Activated CD8-positive, alpha-beta T cell treated with anti-CD3 and anti-CD28 coated beads for 36 hours (primary cell): ENCODE measurements at regions not wholly inside any gene's neighbourhood (a gene's known extent, or its start where the extent isn't known, plus 50 kb on each side); places are given as distances from the start of the nearest gene placed in this dataset.

Experiments
- ATAC-seq: fragments of 200-7000 bp; cut with Tn5 transposase; one replicate; pipeline ENCODE4 v1.10.0; 2021; ENCODE audit warnings: mild to moderate bottlenecking, moderate library complexity
- CTCF ChIA-PET: fragments of 350-600 bp; sonication (Branson Sonifier 250); formaldehyde crosslinking; loops from one replicate; lab custom pipeline; 2021; ENCODE audit warnings: antibody characterized with exemption; lab: Charles Lee
- POLR2A ChIA-PET: fragments of 350-600 bp; sonication (Branson Sonifier 250); formaldehyde crosslinking; loops from one replicate; lab custom pipeline; 2021; ENCODE audit warnings: antibody characterized with exemption; lab: Charles Lee
- DNase-seq: peaks from one replicate; pipeline ENCODE4 v3.0.0-alpha.2; 2020
- H3K27ac Mint-ChIP-seq: one replicate; pipeline ENCODE4 v1.8.0; 2021; ENCODE audit warnings: mild to moderate bottlenecking, mixed read lengths
- H3K27me3 Mint-ChIP-seq: one replicate; pipeline ENCODE4 v1.8.0; 2021; ENCODE audit warnings: mixed read lengths
- H3K36me3 Mint-ChIP-seq: one replicate; pipeline ENCODE4 v1.8.0; 2021; ENCODE audit warnings: low read depth, mixed read lengths
- H3K4me1 Mint-ChIP-seq: one replicate; pipeline ENCODE4 v1.8.0; 2021; ENCODE audit warnings: low read depth, mixed read lengths
- H3K4me3 Mint-ChIP-seq: one replicate; pipeline ENCODE4 v1.8.0; 2021; ENCODE audit warnings: mild to moderate bottlenecking, moderate library complexity, mixed read lengths
- H3K9me3 Mint-ChIP-seq: one replicate; pipeline ENCODE4 v1.8.0; 2021; ENCODE audit warnings: mixed read lengths
- intact Hi-C: fragments of 100-400 bp; cut with micrococcal nuclease; formaldehyde crosslinking; loops from one replicate; pipeline ENCODE4 v1.10.0; 2022
- TF ChIP-seq, protein P1 (sequence below): fragments of 200-600 bp; IDR thresholded peaks from one replicate; pipeline ENCODE4 v1.8.0; 2022; ENCODE audit warnings: antibody characterized with exemption, mild to moderate bottlenecking

DNA sequence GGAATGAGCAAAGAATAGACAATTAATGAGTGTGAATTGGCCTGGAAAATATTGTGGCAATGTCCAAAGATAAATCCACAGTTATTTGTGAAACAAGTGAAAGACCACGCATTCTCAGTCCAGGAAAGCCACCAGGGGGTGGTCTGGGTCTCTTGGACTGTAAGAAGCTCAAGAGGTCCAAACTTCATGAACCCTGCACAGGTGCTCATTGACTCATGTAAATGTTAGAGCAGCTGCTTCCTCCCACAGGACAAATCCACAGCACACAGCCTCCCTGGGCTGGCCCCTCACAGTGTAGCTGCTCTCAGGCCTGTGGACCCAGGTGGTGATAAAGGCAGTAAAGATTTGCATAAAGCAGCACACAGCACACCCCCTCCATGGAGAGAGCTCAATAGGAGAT lies 114.0 kb downstream of the ZNF280B start:
- H3K27me3 Mint-ChIP-seq, result peaks cover 6% of the 10 kb centered on the region
- H3K27ac Mint-ChIP-seq, result no peak overlapping the region
- H3K9me3 Mint-ChIP-seq, result peaks cover 2% of the 10 kb centered on the region
- ATAC-seq (no peak), DNase-seq (no peak)
- H3K36me3 Mint-ChIP-seq, result no peaks in the 10 kb centered on the region
- ChIA-PET CTCF (interaction anchor here (1.9 kb wide), 1 partner anchor 36 kb away, joined by 6 read pairs; no protein-coding TSS in a partner anchor), POLR2A (no interaction called here)
- TF ChIP-seq, protein P1, sequence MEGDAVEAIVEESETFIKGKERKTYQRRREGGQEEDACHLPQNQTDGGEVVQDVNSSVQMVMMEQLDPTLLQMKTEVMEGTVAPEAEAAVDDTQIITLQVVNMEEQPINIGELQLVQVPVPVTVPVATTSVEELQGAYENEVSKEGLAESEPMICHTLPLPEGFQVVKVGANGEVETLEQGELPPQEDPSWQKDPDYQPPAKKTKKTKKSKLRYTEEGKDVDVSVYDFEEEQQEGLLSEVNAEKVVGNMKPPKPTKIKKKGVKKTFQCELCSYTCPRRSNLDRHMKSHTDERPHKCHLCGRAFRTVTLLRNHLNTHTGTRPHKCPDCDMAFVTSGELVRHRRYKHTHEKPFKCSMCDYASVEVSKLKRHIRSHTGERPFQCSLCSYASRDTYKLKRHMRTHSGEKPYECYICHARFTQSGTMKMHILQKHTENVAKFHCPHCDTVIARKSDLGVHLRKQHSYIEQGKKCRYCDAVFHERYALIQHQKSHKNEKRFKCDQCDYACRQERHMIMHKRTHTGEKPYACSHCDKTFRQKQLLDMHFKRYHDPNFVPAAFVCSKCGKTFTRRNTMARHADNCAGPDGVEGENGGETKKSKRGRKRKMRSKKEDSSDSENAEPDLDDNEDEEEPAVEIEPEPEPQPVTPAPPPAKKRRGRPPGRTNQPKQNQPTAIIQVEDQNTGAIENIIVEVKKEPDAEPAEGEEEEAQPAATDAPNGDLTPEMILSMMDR, result no peak
- no peak overlapping the region for H3K4me3 Mint-ChIP-seq
- intact Hi-C loops, result no loop called here
- H3K4me1 Mint-ChIP-seq, result no peaks in the 10 kb centered on the region

DNA sequence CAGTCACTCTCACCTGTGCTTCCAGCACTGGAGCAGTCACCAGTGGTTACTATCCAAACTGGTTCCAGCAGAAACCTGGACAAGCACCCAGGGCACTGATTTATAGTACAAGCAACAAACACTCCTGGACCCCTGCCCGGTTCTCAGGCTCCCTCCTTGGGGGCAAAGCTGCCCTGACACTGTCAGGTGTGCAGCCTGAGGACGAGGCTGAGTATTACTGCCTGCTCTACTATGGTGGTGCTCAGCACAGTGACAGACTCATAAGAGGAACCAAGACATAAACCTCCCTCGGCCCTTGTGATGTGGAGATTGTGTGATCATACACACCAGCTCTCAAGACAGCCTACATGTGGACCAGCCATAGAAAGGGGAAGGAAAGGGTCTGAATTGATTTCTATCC lies 113.3 kb downstream of the ZNF280B start:
- H3K27ac Mint-ChIP-seq, result no peak overlapping the region

DNA sequence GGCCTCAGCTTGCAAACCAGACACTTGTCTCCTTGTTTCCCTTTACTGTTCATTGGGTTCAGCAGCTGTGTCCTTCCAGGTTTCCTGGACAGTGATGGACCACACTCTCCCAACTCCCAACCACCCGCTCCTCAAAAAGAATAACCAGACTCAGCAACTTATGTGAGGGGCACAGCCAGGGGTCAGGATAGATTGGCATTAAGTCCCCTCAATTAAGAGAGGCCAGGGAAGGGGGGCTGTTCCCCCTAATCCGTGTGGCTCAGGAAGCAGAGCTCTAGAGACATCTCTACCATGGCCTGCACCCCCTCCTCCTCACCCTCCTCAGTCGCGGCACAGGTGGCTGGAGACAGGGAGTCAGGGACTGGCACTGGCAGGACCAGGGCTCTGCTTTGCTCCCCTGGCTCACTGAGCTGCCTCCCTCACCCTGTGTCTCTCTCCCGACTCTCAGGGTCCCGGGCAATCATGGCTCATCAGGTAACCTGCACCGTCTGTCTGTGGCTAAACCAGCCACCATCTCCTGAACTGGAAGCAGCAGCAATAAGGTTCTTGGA lies 111.7 kb downstream of the ZNF280B start:
- TF ChIP-seq, protein P1, result no peak
- POLR2A ChIA-PET, result interaction anchor here (0.6 to 1.4 kb wide), 2 partner anchors 15 to 48 kb away, joined by 3 read pairs; no protein-coding TSS in a partner anchor
- no peaks in the 10 kb centered on the region for H3K36me3 Mint-ChIP-seq
- intact Hi-C loops, result loop anchor here (1.0 kb wide), 1 partner anchor 47 kb away; no protein-coding TSS in a partner anchor
- no peak overlapping the region for H3K27ac Mint-ChIP-seq
- peaks cover 2% of the 10 kb centered on the region for H3K9me3 Mint-ChIP-seq
- ATAC-seq (no peak), DNase-seq (no peak)
- CTCF ChIA-PET, result interaction anchor here (0.7 to 0.8 kb wide), 2 partner anchors 14 to 48 kb away, joined by 3 read pairs; no protein-coding TSS in a partner anchor
- H3K4me3 Mint-ChIP-seq, result no peak overlapping the region
- no peaks in the 10 kb centered on the region for H3K4me1 Mint-ChIP-seq
- peaks cover 3% of the 10 kb centered on the region for H3K27me3 Mint-ChIP-seq

More for the DNA sequence above, 113.3 kb downstream of the ZNF280B start:
- H3K27me3 Mint-ChIP-seq, result peaks cover 5% of the 10 kb centered on the region
- ChIA-PET POLR2A (interaction anchor here (1.4 kb wide), 1 partner anchor 47 kb away, joined by 3 read pairs; no protein-coding TSS in a partner anchor), CTCF (interaction anchor here (1.9 kb wide), 1 partner anchor 35 kb away, joined by 6 read pairs; no protein-coding TSS in a partner anchor)
- ATAC-seq (no peak), DNase-seq (no peak)
- TF ChIP-seq, protein P1, result no peak
- peaks cover 2% of the 10 kb centered on the region for H3K9me3 Mint-ChIP-seq
- intact Hi-C loops, result no loop called here
- H3K4me1 Mint-ChIP-seq, result no peaks in the 10 kb centered on the region
- no peaks in the 10 kb centered on the region for H3K36me3 Mint-ChIP-seq
- no peak overlapping the region for H3K4me3 Mint-ChIP-seq

DNA sequence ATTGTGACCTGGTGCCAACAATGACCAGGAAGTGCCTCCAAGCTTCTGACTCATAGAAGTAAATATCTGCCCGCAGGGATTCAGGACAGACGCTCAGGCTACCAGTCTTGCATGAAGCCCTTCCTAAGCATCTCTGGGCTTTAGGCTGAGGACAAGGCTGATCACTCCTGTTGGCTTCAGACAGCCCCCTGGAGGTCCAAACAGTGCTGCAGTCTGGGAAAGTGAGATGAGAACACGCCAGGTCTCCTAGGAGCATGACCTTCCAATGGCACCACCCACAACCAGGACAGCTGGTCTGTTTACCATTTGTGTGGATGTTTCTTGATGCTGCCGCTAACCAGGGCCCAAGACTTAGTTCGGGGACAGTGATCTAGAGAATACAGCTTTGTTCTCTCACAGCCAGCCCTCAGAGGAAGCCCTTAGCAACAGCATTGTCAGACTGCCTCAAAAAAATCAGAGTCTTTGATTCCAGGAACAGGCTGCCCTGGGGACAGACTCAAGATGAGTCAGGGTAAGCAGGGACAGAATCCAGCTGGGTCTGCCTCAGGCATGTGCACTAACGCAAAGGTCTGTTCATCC lies 111.2 kb downstream of the ZNF280B start:
- intact Hi-C loops, result loop anchor here (1.0 kb wide), 1 partner anchor 47 kb away; no protein-coding TSS in a partner anchor

More for the DNA sequence above, 111.2 kb downstream of the ZNF280B start:
- POLR2A ChIA-PET, result no interaction called here
- peaks cover 3% of the 10 kb centered on the region for H3K27me3 Mint-ChIP-seq
- TF ChIP-seq, protein P1, result no peak
- no peak for ATAC-seq
- H3K4me3 Mint-ChIP-seq, result no peak overlapping the region
- CTCF ChIA-PET, result interaction anchor here (0.9 to 1.0 kb wide), 2 partner anchors 26 to 111 kb away, joined by 3 read pairs; partner anchors contain the start of gene ZNF280B
- peaks cover 1% of the 10 kb centered on the region for H3K9me3 Mint-ChIP-seq
- no peaks in the 10 kb centered on the region for H3K36me3 Mint-ChIP-seq
- no peaks in the 10 kb centered on the region for H3K4me1 Mint-ChIP-seq
- no peak for DNase-seq
- no peak overlapping the region for H3K27ac Mint-ChIP-seq
